HepG2 (cell line): ENCODE measurements at regions not wholly inside any gene's neighbourhood (a gene's known extent, or its start where the extent isn't known, plus 50 kb on each side); places are given as distances from the start of the nearest gene placed in this dataset.

ENCODE experiments used
- CTCF ChIP-seq: sonication (generic); formaldehyde crosslinking; IDR thresholded peaks from 2 replicates; pipeline ENCODE4 v1.5.0; 2020; ENCODE audit warnings: mild to moderate bottlenecking, missing genetic modification reagents, moderate library complexity
- HMGXB4 ChIP-seq, 2 experiments: sonication (generic) in 1 of 2; formaldehyde crosslinking in 1 of 2; IDR thresholded peaks; 2 replicates each; pipeline versions ENCODE4 v1.4.0 to v1.6.1; 2018 to 2020; ENCODE audit warnings: missing genetic modification reagents in 2 of 2, borderline replicate concordance in 1 of 2, low read depth in 1 of 2, mild to moderate bottlenecking in 1 of 2, missing biosample characterization in 1 of 2
- MAFG ChIP-seq: sonication (generic); formaldehyde crosslinking; IDR thresholded peaks from 2 replicates; pipeline ENCODE4 v1.5.1; 2020; ENCODE audit warnings: mild to moderate bottlenecking, missing genetic modification reagents
- MXI1 ChIP-seq: IDR thresholded peaks from 3 replicates; pipeline ENCODE4 v1.6.1; 2012; ENCODE audit warnings: low read depth, low read length, inconsistent platforms, borderline replicate concordance
- MYNN ChIP-seq: sonication (generic); formaldehyde crosslinking; IDR thresholded peaks from 2 replicates; pipeline ENCODE4 v1.4.0; 2020; ENCODE audit warnings: mild to moderate bottlenecking, low read depth, missing genetic modification reagents
- PHB2 ChIP-seq: fragments of 450-650 bp; IDR thresholded peaks from 2 replicates; pipeline ENCODE4 v1.6.1; 2018; ENCODE audit not compliant: partially characterized antibody
- THAP7 ChIP-seq: sonication (generic); formaldehyde crosslinking; IDR thresholded peaks from 2 replicates; pipeline ENCODE4 v1.8.1; 2023; ENCODE audit warnings: mild to moderate bottlenecking, missing genetic modification reagents
- ZBTB33 ChIP-seq: sonication (generic); formaldehyde crosslinking; IDR thresholded peaks from 2 replicates; pipeline ENCODE4 v1.4.0; 2020; ENCODE audit warnings: missing genetic modification reagents
- ZKSCAN1 ChIP-seq: fragments of 150-350 bp; IDR thresholded peaks from 2 replicates; pipeline ENCODE4 v1.6.1; 2014; ENCODE audit warnings: low read length

GRCh38 chr5:3217114-3217513 is 378.5 kb upstream of the IRX1 start:
- TF ChIP-seq MYNN (CRISPR knock-in tag) (no peak), CTCF (no peak), THAP7 (CRISPR knock-in tag) (no peak), ZBTB33 (CRISPR knock-in tag) (no peak), HMGXB4 (CRISPR knock-in tag; IDR thresholded peaks at IDR 0.05; ENCODE audit: borderline replicate concordance in 1 of 2, low read depth in 1 of 2) (no peak), MAFG (CRISPR knock-in tag) (no peak), ZKSCAN1 (no peak), PHB2 (no peak), MXI1 (no peak)
